ENCODE measurements at regions not wholly inside any gene's neighbourhood (a gene's known extent, or its start where the extent isn't known, plus 50 kb on each side); places are given as distances from the start of the nearest gene placed in this dataset.

DNA sequence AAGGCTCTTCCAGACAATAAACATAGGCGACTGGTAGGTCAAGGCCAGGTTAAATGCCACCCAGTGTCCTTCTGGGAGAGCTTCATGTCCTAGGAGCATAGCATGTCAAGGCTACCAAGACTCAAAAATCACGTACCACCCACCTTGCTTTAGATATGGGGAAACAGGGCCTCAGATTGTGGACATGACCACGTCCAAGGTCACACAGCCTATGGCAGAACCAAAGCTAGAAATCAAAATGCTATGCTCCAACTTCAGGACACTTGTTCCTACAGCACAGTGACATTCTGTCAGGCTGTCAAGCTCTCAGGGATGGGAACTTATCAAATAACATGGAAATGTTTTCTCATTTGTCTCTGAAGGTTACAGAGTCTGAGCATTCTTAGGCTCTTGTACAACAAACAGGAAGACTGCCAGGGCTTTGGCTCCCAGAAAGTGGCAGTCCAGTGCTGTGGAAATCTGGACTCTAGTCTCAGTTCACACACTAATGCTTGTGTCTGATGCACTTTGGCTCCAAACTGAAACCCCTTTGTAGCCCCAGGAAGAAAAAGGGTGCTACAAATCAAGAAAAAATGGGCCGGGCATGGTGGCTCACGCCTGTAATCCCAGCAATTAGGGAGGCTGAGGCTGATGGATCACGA is 170.4 kb upstream of the LPP start:
- H3K4me1 Mint-ChIP-seq (ENCODE audit: low read depth, unreplicated experiment), result peaks cover 9% of the 10 kb centered on the region
- H3K9me3 Mint-ChIP-seq (ENCODE audit: unreplicated experiment), result no peaks in the 10 kb centered on the region
- Histone ChIP-seq H3K27me3 (replicated peaks; ENCODE audit: control insufficient read depth, insufficient read depth, low read length) (no peaks in the 10 kb centered on the region), H3K4me3 (ENCODE audit: low read depth, low read length) (no peak overlapping the region), H3K4me1 (no peaks in the 10 kb centered on the region), H3K9me3 (no peaks in the 10 kb centered on the region), H3K36me3 (ENCODE audit: control insufficient read depth, insufficient read depth, low read length) (no peaks in the 10 kb centered on the region)
- no peak overlapping the region for H3K27ac Mint-ChIP-seq (ENCODE audit: unreplicated experiment)
- CTCF ChIA-PET, result no interaction called here
- H3K27me3 Mint-ChIP-seq (ENCODE audit: insufficient read depth, unreplicated experiment), result no peaks in the 10 kb centered on the region
- intact Hi-C loops (cut with micrococcal nuclease; ENCODE audit: unreplicated experiment), result no loop called here
- DNase-seq, result no peak
- no peak overlapping the region for H3K4me3 Mint-ChIP-seq (ENCODE audit: unreplicated experiment)
- POLR2A ChIA-PET, result no interaction called here
- no TSS peak for BruUV-seq (replicated peaks)
- no peaks in the 10 kb centered on the region for H3K36me3 Mint-ChIP-seq (ENCODE audit: insufficient read depth, unreplicated experiment)
- TF ChIP-seq, protein P1, sequence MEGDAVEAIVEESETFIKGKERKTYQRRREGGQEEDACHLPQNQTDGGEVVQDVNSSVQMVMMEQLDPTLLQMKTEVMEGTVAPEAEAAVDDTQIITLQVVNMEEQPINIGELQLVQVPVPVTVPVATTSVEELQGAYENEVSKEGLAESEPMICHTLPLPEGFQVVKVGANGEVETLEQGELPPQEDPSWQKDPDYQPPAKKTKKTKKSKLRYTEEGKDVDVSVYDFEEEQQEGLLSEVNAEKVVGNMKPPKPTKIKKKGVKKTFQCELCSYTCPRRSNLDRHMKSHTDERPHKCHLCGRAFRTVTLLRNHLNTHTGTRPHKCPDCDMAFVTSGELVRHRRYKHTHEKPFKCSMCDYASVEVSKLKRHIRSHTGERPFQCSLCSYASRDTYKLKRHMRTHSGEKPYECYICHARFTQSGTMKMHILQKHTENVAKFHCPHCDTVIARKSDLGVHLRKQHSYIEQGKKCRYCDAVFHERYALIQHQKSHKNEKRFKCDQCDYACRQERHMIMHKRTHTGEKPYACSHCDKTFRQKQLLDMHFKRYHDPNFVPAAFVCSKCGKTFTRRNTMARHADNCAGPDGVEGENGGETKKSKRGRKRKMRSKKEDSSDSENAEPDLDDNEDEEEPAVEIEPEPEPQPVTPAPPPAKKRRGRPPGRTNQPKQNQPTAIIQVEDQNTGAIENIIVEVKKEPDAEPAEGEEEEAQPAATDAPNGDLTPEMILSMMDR (IDR thresholded peaks at IDR 0.05; ENCODE audit: insufficient read depth in 1 of 2, low read depth in 1 of 2, low read length in 1 of 2, severe bottlenecking in 1 of 2, unreplicated experiment in 1 of 2), result no peak

DNA sequence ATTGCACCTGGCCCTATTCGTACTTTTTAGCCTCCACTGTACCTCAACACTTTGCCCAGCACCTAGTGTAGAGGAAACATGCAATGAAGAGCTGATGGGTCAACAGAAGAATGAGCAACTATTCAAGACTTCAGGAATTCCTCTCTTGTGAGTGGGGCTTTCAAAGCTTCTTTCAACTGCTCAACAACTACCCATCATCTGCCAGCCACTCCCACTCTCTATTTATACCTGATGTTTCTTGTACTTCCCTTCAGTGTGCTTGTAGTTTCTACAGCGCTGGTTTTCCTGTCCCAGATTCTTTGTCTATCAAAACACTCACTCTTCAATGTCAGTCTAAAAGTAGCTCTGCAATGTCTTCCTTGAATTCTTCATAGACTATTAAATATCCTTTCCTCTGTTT is 168.3 kb upstream of the LPP start:
- TF ChIP-seq, protein P1 (IDR thresholded peaks at IDR 0.05; ENCODE audit: insufficient read depth in 1 of 2, low read depth in 1 of 2, low read length in 1 of 2, severe bottlenecking in 1 of 2, unreplicated experiment in 1 of 2), result no peak
- Histone ChIP-seq H3K36me3 (ENCODE audit: control insufficient read depth, insufficient read depth, low read length) (no peaks in the 10 kb centered on the region), H3K4me1 (peaks cover 16% of the 10 kb centered on the region), H3K27me3 (replicated peaks; ENCODE audit: control insufficient read depth, insufficient read depth, low read length) (no peaks in the 10 kb centered on the region), H3K9me3 (no peaks in the 10 kb centered on the region), H3K4me3 (ENCODE audit: low read depth, low read length) (no peak overlapping the region)
- no peak for DNase-seq
- POLR2A ChIA-PET, result no interaction called here
- Mint-ChIP-seq H3K9me3 (ENCODE audit: unreplicated experiment) (peaks cover 2% of the 10 kb centered on the region), H3K4me3 (ENCODE audit: unreplicated experiment) (no peak overlapping the region), H3K4me1 (ENCODE audit: low read depth, unreplicated experiment) (peaks cover 15% of the 10 kb centered on the region), H3K27me3 (ENCODE audit: insufficient read depth, unreplicated experiment) (no peaks in the 10 kb centered on the region), H3K27ac (ENCODE audit: unreplicated experiment) (no peak overlapping the region), H3K36me3 (ENCODE audit: insufficient read depth, unreplicated experiment) (no peaks in the 10 kb centered on the region)
- CTCF ChIA-PET, result no interaction called here
- intact Hi-C loops (cut with micrococcal nuclease; ENCODE audit: unreplicated experiment), result no loop called here
- no TSS peak for BruUV-seq (replicated peaks)

DNA sequence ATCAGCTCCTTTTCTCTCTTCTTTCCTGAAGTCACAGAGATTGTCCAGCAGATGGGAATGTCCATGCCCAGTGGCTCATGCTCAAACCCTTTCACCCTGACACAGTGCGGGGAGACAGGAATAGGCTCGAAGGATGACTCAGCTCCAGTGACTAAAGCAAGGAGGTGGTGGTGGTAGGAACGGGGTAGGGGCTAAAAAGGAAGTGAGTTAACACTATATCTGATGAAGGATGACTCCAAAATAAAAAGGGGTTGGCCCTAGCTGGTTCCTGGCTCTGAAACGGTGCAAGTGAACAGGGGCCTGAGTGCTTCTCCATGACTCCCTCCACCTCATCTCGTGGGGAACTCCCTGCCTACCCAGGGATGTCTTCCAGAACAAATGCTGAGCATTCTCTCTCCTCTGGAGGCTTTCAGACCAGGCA is 167.4 kb upstream of the LPP start:
- Mint-ChIP-seq H3K27me3 (ENCODE audit: insufficient read depth, unreplicated experiment) (no peaks in the 10 kb centered on the region), H3K9me3 (ENCODE audit: unreplicated experiment) (peaks cover 11% of the 10 kb centered on the region), H3K36me3 (ENCODE audit: insufficient read depth, unreplicated experiment) (no peaks in the 10 kb centered on the region), H3K4me1 (ENCODE audit: low read depth, unreplicated experiment) (peaks cover 21% of the 10 kb centered on the region), H3K27ac (ENCODE audit: unreplicated experiment) (no peak overlapping the region), H3K4me3 (ENCODE audit: unreplicated experiment) (no peak overlapping the region)
- TF ChIP-seq, protein P1 (IDR thresholded peaks at IDR 0.05; ENCODE audit: insufficient read depth in 1 of 2, low read depth in 1 of 2, low read length in 1 of 2, severe bottlenecking in 1 of 2, unreplicated experiment in 1 of 2), result no peak
- no TSS peak for BruUV-seq (replicated peaks)
- ChIA-PET POLR2A (no interaction called here), CTCF (no interaction called here)
- Histone ChIP-seq H3K27me3 (replicated peaks; ENCODE audit: control insufficient read depth, insufficient read depth, low read length) (no peaks in the 10 kb centered on the region), H3K4me1 (peaks cover 20% of the 10 kb centered on the region), H3K36me3 (ENCODE audit: control insufficient read depth, insufficient read depth, low read length) (no peaks in the 10 kb centered on the region), H3K9me3 (no peaks in the 10 kb centered on the region), H3K4me3 (ENCODE audit: low read depth, low read length) (no peak overlapping the region)
- no peak for DNase-seq
- intact Hi-C loops (cut with micrococcal nuclease; ENCODE audit: unreplicated experiment), result no loop called here

All from Caco-2 (cell line).